Loucy (cell line): ENCODE measurements at regions not wholly inside any gene's neighbourhood (a gene's known extent, or its start where the extent isn't known, plus 50 kb on each side); places are given as distances from the start of the nearest gene placed in this dataset.

ENCODE experiments used
- EZH2phosphoT487 ChIP-seq: fragments of 200-600 bp; IDR thresholded peaks from 2 replicates; pipeline ENCODE4 v1.6.1; 2018; ENCODE audit warnings: antibody characterized with exemption, mild to moderate bottlenecking, moderate library complexity, borderline replicate concordance
- TF ChIP-seq, protein P1 (sequence below): fragments of 200-600 bp; sonication (generic); conservative IDR thresholded peaks from 2 replicates; pipeline ENCODE4 v1.5.1; 2014; ENCODE audit warnings: mild to moderate bottlenecking, antibody characterized with exemption, low read length

DNA sequence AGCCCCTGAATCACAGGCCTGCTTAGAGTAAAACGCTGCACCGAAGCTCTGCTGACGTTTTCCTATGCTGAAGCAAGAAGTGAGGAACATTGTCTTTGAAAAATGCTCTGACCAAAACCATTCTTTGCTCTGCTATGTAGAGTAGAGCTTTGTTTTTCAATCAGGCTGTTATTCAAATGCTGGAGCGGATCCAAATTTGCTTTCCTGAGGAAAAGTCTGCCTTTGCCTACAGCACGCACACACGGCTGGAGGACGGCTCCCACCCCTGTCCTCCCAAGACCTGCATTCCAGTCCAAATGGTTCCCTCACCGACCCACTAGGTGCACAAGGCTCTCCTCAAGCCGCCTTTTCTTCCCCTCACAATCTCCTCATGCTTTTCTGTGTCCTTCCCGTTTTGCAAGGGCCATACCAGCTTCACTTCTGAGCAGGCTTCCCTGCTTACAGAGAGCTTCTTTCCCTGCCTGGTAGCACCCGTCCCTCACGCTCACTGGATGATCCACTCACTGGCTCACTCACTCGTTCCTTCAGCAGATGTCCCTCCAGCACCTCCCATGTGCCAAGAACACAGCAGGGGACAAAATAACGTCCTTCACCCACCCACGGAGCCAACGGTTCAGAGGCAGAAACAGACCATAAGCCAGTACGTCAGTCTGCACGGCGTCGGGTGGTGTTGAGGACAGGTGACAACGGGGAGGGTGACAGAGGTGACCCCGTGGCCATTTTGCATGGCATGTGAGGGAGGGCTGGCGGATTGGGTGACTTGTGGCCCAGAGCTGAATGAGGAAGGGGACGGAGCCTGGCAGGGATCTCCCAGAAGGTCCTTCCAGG lies 137.9 kb upstream of the NEDD9 start:
- TF ChIP-seq, protein P1, sequence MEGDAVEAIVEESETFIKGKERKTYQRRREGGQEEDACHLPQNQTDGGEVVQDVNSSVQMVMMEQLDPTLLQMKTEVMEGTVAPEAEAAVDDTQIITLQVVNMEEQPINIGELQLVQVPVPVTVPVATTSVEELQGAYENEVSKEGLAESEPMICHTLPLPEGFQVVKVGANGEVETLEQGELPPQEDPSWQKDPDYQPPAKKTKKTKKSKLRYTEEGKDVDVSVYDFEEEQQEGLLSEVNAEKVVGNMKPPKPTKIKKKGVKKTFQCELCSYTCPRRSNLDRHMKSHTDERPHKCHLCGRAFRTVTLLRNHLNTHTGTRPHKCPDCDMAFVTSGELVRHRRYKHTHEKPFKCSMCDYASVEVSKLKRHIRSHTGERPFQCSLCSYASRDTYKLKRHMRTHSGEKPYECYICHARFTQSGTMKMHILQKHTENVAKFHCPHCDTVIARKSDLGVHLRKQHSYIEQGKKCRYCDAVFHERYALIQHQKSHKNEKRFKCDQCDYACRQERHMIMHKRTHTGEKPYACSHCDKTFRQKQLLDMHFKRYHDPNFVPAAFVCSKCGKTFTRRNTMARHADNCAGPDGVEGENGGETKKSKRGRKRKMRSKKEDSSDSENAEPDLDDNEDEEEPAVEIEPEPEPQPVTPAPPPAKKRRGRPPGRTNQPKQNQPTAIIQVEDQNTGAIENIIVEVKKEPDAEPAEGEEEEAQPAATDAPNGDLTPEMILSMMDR = no peak
- no peak for TF ChIP-seq EZH2phosphoT487
